ENCODE measurements at regions not wholly inside any gene's neighbourhood (a gene's known extent, or its start where the extent isn't known, plus 50 kb on each side); places are given as distances from the start of the nearest gene placed in this dataset.

DNA sequence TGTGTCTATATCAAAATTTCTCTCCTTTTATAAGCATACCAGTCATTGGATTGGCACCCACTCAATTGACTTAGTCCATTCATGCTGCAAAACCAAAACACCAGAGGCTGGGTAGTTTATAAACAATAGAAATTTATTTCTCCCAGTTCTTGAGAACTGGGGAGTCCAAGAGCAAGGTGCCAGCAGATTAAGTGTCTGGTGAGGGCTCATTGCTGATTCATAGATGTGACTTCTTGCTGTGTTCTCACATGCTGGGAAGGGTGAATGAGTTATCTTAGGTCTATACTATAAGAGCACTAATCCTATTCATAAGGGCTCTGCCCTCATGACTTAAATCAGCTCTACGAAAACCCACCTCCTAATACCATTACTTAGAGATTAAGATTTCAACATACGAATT, 501.4 kb downstream of the EPM2A start:
- TF ChIP-seq EP300 (IDR thresholded peaks at IDR 0.05), result no peak
- TF ChIP-seq POLR2AphosphoS5 (IDR thresholded peaks at IDR 0.05), result no peak
- TF ChIP-seq POLR2A (IDR thresholded peaks at IDR 0.05), result no peak
- TF ChIP-seq, protein P1, sequence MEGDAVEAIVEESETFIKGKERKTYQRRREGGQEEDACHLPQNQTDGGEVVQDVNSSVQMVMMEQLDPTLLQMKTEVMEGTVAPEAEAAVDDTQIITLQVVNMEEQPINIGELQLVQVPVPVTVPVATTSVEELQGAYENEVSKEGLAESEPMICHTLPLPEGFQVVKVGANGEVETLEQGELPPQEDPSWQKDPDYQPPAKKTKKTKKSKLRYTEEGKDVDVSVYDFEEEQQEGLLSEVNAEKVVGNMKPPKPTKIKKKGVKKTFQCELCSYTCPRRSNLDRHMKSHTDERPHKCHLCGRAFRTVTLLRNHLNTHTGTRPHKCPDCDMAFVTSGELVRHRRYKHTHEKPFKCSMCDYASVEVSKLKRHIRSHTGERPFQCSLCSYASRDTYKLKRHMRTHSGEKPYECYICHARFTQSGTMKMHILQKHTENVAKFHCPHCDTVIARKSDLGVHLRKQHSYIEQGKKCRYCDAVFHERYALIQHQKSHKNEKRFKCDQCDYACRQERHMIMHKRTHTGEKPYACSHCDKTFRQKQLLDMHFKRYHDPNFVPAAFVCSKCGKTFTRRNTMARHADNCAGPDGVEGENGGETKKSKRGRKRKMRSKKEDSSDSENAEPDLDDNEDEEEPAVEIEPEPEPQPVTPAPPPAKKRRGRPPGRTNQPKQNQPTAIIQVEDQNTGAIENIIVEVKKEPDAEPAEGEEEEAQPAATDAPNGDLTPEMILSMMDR (IDR thresholded peaks at IDR 0.05), result no peak

Measured in gastroesophageal sphincter (tissue), 3 donors.